Uterus (tissue), 3 donors: ENCODE measurements at regions not wholly inside any gene's neighbourhood (a gene's known extent, or its start where the extent isn't known, plus 50 kb on each side); places are given as distances from the start of the nearest gene placed in this dataset.

ENCODE experiments used
- DNase-seq, 2 donors: peaks; one replicate each; pipeline ENCODE4 v3.0.0-alpha.2; 2019 to 2020
- H3K27ac ChIP-seq, 2 donors: fragments of 200-600 bp; sonication (generic); 1 replicate in 1 of 2; 2 replicates in 1 of 2; pipeline ENCODE4 v1.5.1; 2016 to 2018
- H3K27me3 ChIP-seq, 2 donors: fragments of 200-600 bp; sonication (generic); one replicate each; pipeline ENCODE4 v1.5.1; 2018 to 2019; ENCODE audit warnings: control low read depth in 1 of 2
- H3K36me3 ChIP-seq, 2 donors: fragments of 200-600 bp; sonication (generic); one replicate each; pipeline ENCODE4 v1.5.1; 2019; ENCODE audit warnings: control low read depth in 1 of 2
- H3K4me1 ChIP-seq, 2 donors: fragments of 200-600 bp; sonication (generic); one replicate each; pipeline ENCODE4 v1.5.1; 2018 to 2019; ENCODE audit warnings: control low read depth in 1 of 2
- H3K4me3 ChIP-seq, 2 donors: fragments of 200-600 bp; sonication (generic); 1 replicate in 1 of 2; 2 replicates in 1 of 2; pipeline ENCODE4 v1.5.1; 2018 to 2019; ENCODE audit warnings: mild to moderate bottlenecking in 1 of 2
- H3K9me3 ChIP-seq, 2 donors: fragments of 200-600 bp; sonication (generic); one replicate each; pipeline ENCODE4 v1.5.1; 2019; ENCODE audit warnings: control low read depth in 1 of 2
- POLR2A ChIP-seq, 2 donors: fragments of 450-650 bp; IDR thresholded peaks; one replicate each; pipeline ENCODE4 v1.6.1; 2016; ENCODE audit warnings: antibody characterized with exemption in 2 of 2, mild to moderate bottlenecking in 1 of 2, moderate library complexity in 1 of 2
- intact Hi-C: fragments of 100-400 bp; cut with DNase I; formaldehyde crosslinking; loops from one replicate; pipeline ENCODE4 v1.15.1; 2023; ENCODE audit warnings: low total_unique reads
- TF ChIP-seq, protein P1 (sequence below), 4 experiments: fragments of 200-600 bp in 2 of 4; fragments of 450-650 bp in 2 of 4; sonication (generic) in 2 of 4; IDR thresholded peaks; one replicate each; pipeline ENCODE4 v1.5.1; 2016 to 2019; ENCODE audit warnings: antibody characterized with exemption in 4 of 4, mild to moderate bottlenecking in 2 of 4, moderate library complexity in 1 of 4
- donor health status: DM: yes; HTN: yes; CAD: no.

DNA sequence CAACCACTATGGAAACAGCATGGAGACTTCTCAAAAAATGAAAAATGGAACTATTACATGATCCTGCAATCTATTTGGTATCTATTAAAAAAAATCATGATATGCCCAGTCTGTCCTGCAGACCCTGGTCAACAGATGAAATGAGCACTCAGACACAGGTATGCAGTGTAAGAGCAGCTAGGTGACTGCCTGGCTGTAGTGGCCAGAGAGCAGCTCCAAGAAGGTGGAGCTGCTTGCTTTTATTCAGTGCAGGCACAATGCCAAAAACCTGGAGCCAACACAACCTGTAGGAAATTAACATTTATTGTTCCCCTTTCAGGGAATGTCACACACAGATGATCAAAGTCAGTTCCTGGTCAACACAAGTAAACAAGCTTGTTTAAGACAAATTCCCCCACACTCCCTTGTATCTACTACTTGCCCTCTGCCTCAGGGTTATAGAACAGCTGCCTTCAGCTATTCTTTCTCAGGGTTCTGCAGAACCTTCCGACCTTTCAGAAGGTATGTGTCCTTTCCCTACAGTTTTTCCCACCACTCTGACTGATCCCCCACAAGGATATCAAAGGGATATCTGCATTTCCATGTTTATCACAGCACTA, 933.7 kb upstream of the SLITRK5 start:
- Histone ChIP-seq H3K27ac (no peak overlapping the region), H3K9me3 (no peaks in the 10 kb centered on the region), H3K36me3 (no peaks in the 10 kb centered on the region), H3K27me3 (no peaks in the 10 kb centered on the region), H3K4me3 (no peak overlapping the region), H3K4me1 (no peaks in the 10 kb centered on the region)
- DNase-seq, result no peak
- TF ChIP-seq POLR2A (IDR thresholded peaks at IDR 0.05), result no peak
- TF ChIP-seq, protein P1, sequence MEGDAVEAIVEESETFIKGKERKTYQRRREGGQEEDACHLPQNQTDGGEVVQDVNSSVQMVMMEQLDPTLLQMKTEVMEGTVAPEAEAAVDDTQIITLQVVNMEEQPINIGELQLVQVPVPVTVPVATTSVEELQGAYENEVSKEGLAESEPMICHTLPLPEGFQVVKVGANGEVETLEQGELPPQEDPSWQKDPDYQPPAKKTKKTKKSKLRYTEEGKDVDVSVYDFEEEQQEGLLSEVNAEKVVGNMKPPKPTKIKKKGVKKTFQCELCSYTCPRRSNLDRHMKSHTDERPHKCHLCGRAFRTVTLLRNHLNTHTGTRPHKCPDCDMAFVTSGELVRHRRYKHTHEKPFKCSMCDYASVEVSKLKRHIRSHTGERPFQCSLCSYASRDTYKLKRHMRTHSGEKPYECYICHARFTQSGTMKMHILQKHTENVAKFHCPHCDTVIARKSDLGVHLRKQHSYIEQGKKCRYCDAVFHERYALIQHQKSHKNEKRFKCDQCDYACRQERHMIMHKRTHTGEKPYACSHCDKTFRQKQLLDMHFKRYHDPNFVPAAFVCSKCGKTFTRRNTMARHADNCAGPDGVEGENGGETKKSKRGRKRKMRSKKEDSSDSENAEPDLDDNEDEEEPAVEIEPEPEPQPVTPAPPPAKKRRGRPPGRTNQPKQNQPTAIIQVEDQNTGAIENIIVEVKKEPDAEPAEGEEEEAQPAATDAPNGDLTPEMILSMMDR (IDR thresholded peaks at IDR 0.05), result no peak
- intact Hi-C loops, result no loop called here

DNA sequence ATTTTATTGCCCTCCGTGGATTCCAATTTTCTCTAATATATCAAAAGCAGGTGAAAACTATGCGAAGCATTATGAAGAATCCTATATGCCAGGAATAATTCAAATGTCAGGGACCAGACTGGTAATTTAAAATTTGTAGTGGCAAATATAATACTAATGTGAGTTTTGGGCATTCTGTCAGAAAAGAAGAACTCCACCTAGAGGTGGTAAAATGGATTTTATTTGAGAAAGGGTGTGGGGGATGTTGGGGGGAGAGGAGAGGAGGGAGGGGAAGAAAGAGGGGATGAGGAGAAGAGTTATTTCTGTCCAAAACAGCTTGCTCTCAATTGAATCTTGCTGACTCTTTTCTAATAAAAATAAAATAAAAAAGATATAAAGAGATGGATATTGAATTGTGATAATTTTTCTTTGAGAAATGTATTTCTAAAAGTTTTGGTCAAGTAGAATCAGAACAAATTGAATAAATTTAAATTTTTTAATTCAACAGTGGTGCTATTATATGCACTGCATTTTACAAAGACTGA, 929.3 kb upstream of the SLITRK5 start:
- H3K27me3 ChIP-seq, result no peaks in the 10 kb centered on the region
- H3K36me3 ChIP-seq, result no peaks in the 10 kb centered on the region
- intact Hi-C loops, result no loop called here
- TF ChIP-seq, protein P1 (IDR thresholded peaks at IDR 0.05), result no peak
- TF ChIP-seq POLR2A (IDR thresholded peaks at IDR 0.05), result no peak
- DNase-seq, result no peak
- no peaks in the 10 kb centered on the region for H3K9me3 ChIP-seq
- no peak overlapping the region for H3K27ac ChIP-seq
- no peak overlapping the region for H3K4me3 ChIP-seq
- no peaks in the 10 kb centered on the region for H3K4me1 ChIP-seq

DNA sequence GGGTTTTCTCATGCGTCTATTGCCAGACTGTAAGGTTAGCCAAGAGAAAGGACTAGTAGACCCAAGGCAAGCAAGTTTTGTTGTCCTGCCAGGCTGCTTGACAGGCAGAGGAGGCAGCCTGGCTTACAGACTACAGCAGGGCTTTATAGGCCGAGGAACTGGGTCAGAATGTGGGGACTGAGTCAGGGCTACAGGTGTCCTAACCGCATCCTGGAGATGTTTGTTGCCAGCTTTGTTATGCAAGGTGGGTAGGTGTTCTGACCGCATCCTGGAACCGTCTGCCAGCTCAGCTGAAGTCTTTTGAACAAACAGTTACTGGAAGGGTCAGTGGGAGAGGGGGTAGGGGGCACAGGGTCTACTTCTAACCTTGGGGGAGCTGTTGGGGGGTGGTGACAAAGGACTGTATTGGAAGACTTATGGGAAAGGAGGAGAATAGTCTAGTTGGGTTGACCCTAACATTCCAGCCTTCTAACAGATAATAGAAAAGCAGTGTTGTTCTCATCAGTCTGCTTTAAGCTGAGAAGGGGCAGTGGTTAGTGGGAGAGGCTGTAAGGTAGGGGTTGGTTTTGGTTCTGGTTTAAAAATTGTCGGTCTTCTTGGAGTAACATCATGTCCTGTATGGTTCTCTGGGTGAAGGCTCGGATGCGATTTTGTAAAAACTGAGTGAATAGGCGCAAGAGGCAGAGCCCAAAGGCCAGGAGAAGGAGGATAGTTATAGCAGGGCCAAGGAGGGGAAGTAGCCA, 913.8 kb upstream of the SLITRK5 start:
- H3K27me3 ChIP-seq, result no peaks in the 10 kb centered on the region
- no peaks in the 10 kb centered on the region for H3K9me3 ChIP-seq
- no peak for DNase-seq
- H3K27ac ChIP-seq, result no peak overlapping the region
- H3K36me3 ChIP-seq, result no peaks in the 10 kb centered on the region
- TF ChIP-seq, protein P1 (IDR thresholded peaks at IDR 0.05), result no peak
- no peak for TF ChIP-seq POLR2A (IDR thresholded peaks at IDR 0.05)
- no peaks in the 10 kb centered on the region for H3K4me1 ChIP-seq
- H3K4me3 ChIP-seq, result no peak overlapping the region
- intact Hi-C loops, result no loop called here

DNA sequence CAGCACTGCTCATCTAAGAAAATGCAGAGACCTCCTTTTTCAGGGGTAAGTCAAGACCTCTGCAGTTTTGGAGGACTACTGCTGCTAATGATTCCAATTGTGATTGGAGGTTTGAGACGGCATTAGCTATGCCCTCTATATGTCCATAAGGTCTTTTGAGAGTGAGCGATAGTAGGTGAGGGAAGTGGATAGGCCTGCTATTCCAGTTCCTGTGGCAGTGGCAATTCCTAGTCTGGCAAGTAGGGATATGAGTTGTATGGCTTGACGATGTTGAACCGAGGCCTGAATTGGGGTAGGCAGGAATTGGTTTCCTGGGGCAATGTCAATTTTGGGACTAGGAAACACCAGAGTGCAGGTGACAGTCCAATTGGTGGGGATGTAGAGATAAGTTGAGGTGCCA, 913.1 kb upstream of the SLITRK5 start:
- H3K4me3 ChIP-seq, result no peak overlapping the region
- intact Hi-C loops, result no loop called here
- TF ChIP-seq, protein P1 (IDR thresholded peaks at IDR 0.05), result no peak
- no peak for TF ChIP-seq POLR2A (IDR thresholded peaks at IDR 0.05)
- no peaks in the 10 kb centered on the region for H3K9me3 ChIP-seq
- H3K36me3 ChIP-seq, result no peaks in the 10 kb centered on the region
- H3K27me3 ChIP-seq, result no peaks in the 10 kb centered on the region
- DNase-seq, result no peak
- H3K27ac ChIP-seq, result no peak overlapping the region
- no peaks in the 10 kb centered on the region for H3K4me1 ChIP-seq

DNA sequence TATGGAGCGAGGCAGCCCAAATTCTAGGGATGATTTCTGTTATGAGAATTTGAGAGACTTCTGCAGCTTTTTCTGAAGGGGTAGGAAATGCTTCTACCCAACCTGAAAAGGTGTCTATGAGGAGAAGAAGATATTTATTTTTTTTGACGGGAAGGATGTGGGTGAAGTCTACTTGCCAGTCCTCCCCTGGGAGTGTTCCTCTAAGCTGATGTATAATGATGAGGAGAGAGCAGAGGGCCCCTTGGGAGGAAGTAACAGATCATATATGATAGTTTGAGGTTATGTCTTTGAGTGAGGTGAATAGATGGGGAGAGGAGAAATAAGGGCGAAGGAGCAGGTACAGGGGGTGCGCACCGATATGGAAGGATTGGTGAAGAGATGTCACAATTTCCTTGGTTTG, 910.6 kb upstream of the SLITRK5 start:
- no peak overlapping the region for H3K4me3 ChIP-seq
- TF ChIP-seq POLR2A (IDR thresholded peaks at IDR 0.05), result no peak
- TF ChIP-seq, protein P1 (IDR thresholded peaks at IDR 0.05), result no peak
- intact Hi-C loops, result no loop called here

More for the DNA sequence above, 910.6 kb upstream of the SLITRK5 start:
- no peaks in the 10 kb centered on the region for H3K36me3 ChIP-seq
- H3K9me3 ChIP-seq, result no peaks in the 10 kb centered on the region
- H3K4me1 ChIP-seq, result no peaks in the 10 kb centered on the region
- DNase-seq, result no peak
- H3K27ac ChIP-seq, result no peak overlapping the region
- H3K27me3 ChIP-seq, result no peaks in the 10 kb centered on the region
